ENCODE measurements at regions not wholly inside any gene's neighbourhood (a gene's known extent, or its start where the extent isn't known, plus 50 kb on each side); places are given as distances from the start of the nearest gene placed in this dataset.

- TF ChIP-seq, protein P1, sequence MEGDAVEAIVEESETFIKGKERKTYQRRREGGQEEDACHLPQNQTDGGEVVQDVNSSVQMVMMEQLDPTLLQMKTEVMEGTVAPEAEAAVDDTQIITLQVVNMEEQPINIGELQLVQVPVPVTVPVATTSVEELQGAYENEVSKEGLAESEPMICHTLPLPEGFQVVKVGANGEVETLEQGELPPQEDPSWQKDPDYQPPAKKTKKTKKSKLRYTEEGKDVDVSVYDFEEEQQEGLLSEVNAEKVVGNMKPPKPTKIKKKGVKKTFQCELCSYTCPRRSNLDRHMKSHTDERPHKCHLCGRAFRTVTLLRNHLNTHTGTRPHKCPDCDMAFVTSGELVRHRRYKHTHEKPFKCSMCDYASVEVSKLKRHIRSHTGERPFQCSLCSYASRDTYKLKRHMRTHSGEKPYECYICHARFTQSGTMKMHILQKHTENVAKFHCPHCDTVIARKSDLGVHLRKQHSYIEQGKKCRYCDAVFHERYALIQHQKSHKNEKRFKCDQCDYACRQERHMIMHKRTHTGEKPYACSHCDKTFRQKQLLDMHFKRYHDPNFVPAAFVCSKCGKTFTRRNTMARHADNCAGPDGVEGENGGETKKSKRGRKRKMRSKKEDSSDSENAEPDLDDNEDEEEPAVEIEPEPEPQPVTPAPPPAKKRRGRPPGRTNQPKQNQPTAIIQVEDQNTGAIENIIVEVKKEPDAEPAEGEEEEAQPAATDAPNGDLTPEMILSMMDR (IDR thresholded peaks at IDR 0.05): no peak
- no peak for TF ChIP-seq ZFX (IDR thresholded peaks at IDR 0.05; ENCODE audit: borderline replicate concordance)
Observed at GRCh38 chr7:130912082-130912861, 178.3 kb upstream of the KLF14 start.

All from 22Rv1 (cell line).